ENCODE measurements at regions not wholly inside any gene's neighbourhood (a gene's known extent, or its start where the extent isn't known, plus 50 kb on each side); places are given as distances from the start of the nearest gene placed in this dataset.

- TF ChIP-seq TCF4 (CRISPR knock-in tag; IDR thresholded peaks at IDR 0.05; ENCODE audit: borderline replicate concordance) (no peak), PPARA (CRISPR knock-in tag; IDR thresholded peaks at IDR 0.05; ENCODE audit: borderline replicate concordance) (no peak), ZFP3 (CRISPR knock-in tag; IDR thresholded peaks at IDR 0.05) (no peak)
- TF ChIP-seq, protein P1, sequence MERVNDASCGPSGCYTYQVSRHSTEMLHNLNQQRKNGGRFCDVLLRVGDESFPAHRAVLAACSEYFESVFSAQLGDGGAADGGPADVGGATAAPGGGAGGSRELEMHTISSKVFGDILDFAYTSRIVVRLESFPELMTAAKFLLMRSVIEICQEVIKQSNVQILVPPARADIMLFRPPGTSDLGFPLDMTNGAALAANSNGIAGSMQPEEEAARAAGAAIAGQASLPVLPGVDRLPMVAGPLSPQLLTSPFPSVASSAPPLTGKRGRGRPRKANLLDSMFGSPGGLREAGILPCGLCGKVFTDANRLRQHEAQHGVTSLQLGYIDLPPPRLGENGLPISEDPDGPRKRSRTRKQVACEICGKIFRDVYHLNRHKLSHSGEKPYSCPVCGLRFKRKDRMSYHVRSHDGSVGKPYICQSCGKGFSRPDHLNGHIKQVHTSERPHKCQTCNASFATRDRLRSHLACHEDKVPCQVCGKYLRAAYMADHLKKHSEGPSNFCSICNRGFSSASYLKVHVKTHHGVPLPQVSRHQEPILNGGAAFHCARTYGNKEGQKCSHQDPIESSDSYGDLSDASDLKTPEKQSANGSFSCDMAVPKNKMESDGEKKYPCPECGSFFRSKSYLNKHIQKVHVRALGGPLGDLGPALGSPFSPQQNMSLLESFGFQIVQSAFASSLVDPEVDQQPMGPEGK (CRISPR knock-in tag; IDR thresholded peaks at IDR 0.05; ENCODE audit: borderline replicate concordance): no peak
Measured at GRCh38 chr5:124522992-124523391, 223.4 kb downstream of the ZNF608 start.
